Sigmoid colon (tissue), 6 donors: ENCODE measurements at regions not wholly inside any gene's neighbourhood (a gene's known extent, or its start where the extent isn't known, plus 50 kb on each side); places are given as distances from the start of the nearest gene placed in this dataset.

ENCODE experiments used
- DNase-seq: peaks from one replicate; pipeline ENCODE4 v3.0.0-alpha.2; 2019
- H3K27ac ChIP-seq, 4 donors: fragments of 200-600 bp; sonication (generic); one replicate each; pipeline ENCODE4 v1.5.1; 2016 to 2019; ENCODE audit warnings: mild to moderate bottlenecking in 1 of 4
- H3K27me3 ChIP-seq, 3 donors: fragments of 200-600 bp; sonication (generic); one replicate each; pipeline ENCODE4 v1.5.1; 2019; ENCODE audit warnings: mild to moderate bottlenecking in 1 of 3
- H3K36me3 ChIP-seq, 4 donors: fragments of 200-600 bp; sonication (generic); one replicate each; pipeline ENCODE4 v1.5.1; 2016 to 2019
- H3K4me1 ChIP-seq, 4 donors: fragments of 200-600 bp; sonication (generic); one replicate each; pipeline ENCODE4 v1.5.1; 2017 to 2019
- H3K4me3 ChIP-seq, 4 donors: fragments of 200-600 bp; sonication (generic); one replicate each; pipeline ENCODE4 v1.5.1; 2017 to 2019; ENCODE audit warnings: mild to moderate bottlenecking in 2 of 4, moderate library complexity in 1 of 4
- H3K9me3 ChIP-seq, 4 donors: fragments of 200-600 bp in 3 of 4; sonication (generic) in 3 of 4; one replicate each; pipeline versions ENCODE4 v1.5.1 to v1.6.1; 2013 to 2019
- CTCF ChIP-seq, 4 experiments: fragments of 450-650 bp in 3 of 4; fragments of 200-600 bp in 1 of 4; IDR thresholded peaks; one replicate each; pipeline ENCODE4 v1.5.1; 2016 to 2019; ENCODE audit warnings: antibody characterized with exemption in 4 of 4, mild to moderate bottlenecking in 3 of 4, moderate library complexity in 2 of 4
- EP300 ChIP-seq, 4 donors: sonication (generic); formaldehyde crosslinking; IDR thresholded peaks; one replicate each; pipeline ENCODE4 v1.6.1; 2017; ENCODE audit warnings: antibody characterized with exemption in 4 of 4
- POLR2A ChIP-seq, 2 donors: fragments of 450-650 bp; IDR thresholded peaks; one replicate each; pipeline ENCODE4 v1.6.1; 2016; ENCODE audit warnings: antibody characterized with exemption in 2 of 2, mild to moderate bottlenecking in 2 of 2, moderate library complexity in 2 of 2
- POLR2AphosphoS5 ChIP-seq, 4 donors: sonication (generic); formaldehyde crosslinking; IDR thresholded peaks; one replicate each; pipeline ENCODE4 v1.6.1; 2017; ENCODE audit warnings: antibody characterized with exemption in 4 of 4
- WGBS, 2 donors: extraction: QIAGEN DNeasy Blood & Tissue Kit; methylation state at CpG; one replicate each; pipeline ENCODE4 v1.1.7; 2013; 5-methylcytosine and 5-hydroxymethylcytosine counted together
- intact Hi-C: fragments of 100-400 bp; cut with DNase I; formaldehyde crosslinking; loops from one replicate; pipeline ENCODE4 v1.15.1; 2023
- donor health status: healthy with polysubstance abuse.
- donor health status: healthy.

- H3K9me3 ChIP-seq, result peaks cover 0 to 2% (median 0%) of the 10 kb centered on the region in 4 donors
- no peak for TF ChIP-seq POLR2AphosphoS5 (IDR thresholded peaks at IDR 0.05)
- TF ChIP-seq EP300 (IDR thresholded peaks at IDR 0.05), result no peak
- no peak for TF ChIP-seq POLR2A (IDR thresholded peaks at IDR 0.05)
- H3K27me3 ChIP-seq, result no peaks in the 10 kb centered on the region
- H3K27ac ChIP-seq, result no peak overlapping the region
- no peak overlapping the region for H3K4me3 ChIP-seq
- DNase-seq, result no peak
- H3K36me3 ChIP-seq, result no peaks in the 10 kb centered on the region
- intact Hi-C loops, result no loop called here
- no peaks in the 10 kb centered on the region for H3K4me1 ChIP-seq
- WGBS, 2 donors, result 50 to 90% methylated on average over 1 of the region's 1 CpG
Measured at GRCh38 chr4:137632842-137633241, 100.5 kb upstream of the PCDH18 start.

GRCh38 chr4:137631605-137632004 lies 99.3 kb upstream of the PCDH18 start:
- Histone ChIP-seq H3K4me1 (no peaks in the 10 kb centered on the region), H3K9me3 (peaks cover 0 to 2% (median 0%) of the 10 kb centered on the region in 4 donors), H3K4me3 (no peak overlapping the region), H3K27me3 (no peaks in the 10 kb centered on the region), H3K27ac (no peak overlapping the region), H3K36me3 (no peaks in the 10 kb centered on the region)
- intact Hi-C loops, result no loop called here
- no peak for DNase-seq
- no peak for TF ChIP-seq CTCF (IDR thresholded peaks at IDR 0.05)
- TF ChIP-seq POLR2AphosphoS5 (IDR thresholded peaks at IDR 0.05), result no peak
- no peak for TF ChIP-seq POLR2A (IDR thresholded peaks at IDR 0.05)
- no peak for TF ChIP-seq EP300 (IDR thresholded peaks at IDR 0.05)
- 93 to 94% methylated on average over 2 of the region's 2 CpGs for WGBS, 2 donors

GRCh38 chr4:137630252-137630651 lies 98.0 kb upstream of the PCDH18 start:
- Histone ChIP-seq H3K4me3 (no peak overlapping the region), H3K36me3 (no peaks in the 10 kb centered on the region), H3K9me3 (peaks cover 0 to 2% (median 0%) of the 10 kb centered on the region in 4 donors), H3K4me1 (no peaks in the 10 kb centered on the region), H3K27ac (no peak overlapping the region), H3K27me3 (no peaks in the 10 kb centered on the region)
- no peak for TF ChIP-seq POLR2A (IDR thresholded peaks at IDR 0.05)
- TF ChIP-seq CTCF (IDR thresholded peaks at IDR 0.05), result no peak
- TF ChIP-seq EP300 (IDR thresholded peaks at IDR 0.05), result no peak
- no peak for TF ChIP-seq POLR2AphosphoS5 (IDR thresholded peaks at IDR 0.05)
- WGBS, 2 donors, result 92 to 97% methylated on average over 2 of the region's 2 CpGs
- DNase-seq, result no peak
- intact Hi-C loops, result no loop called here

- H3K4me1 ChIP-seq, result peaks cover 0 to 9% (median 2%) of the 10 kb centered on the region in 4 donors
- TF ChIP-seq CTCF (IDR thresholded peaks at IDR 0.05) (no peak), POLR2AphosphoS5 (IDR thresholded peaks at IDR 0.05) (no peak), POLR2A (IDR thresholded peaks at IDR 0.05) (no peak), EP300 (IDR thresholded peaks at IDR 0.05) (no peak)
- H3K27me3 ChIP-seq, result no peaks in the 10 kb centered on the region
- H3K4me3 ChIP-seq, result no peak overlapping the region
- H3K27ac ChIP-seq, result no peak overlapping the region
- H3K9me3 ChIP-seq, result peaks cover 0 to under 1% (median 0%) of the 10 kb centered on the region in 4 donors
- intact Hi-C loops, result no loop called here
- H3K36me3 ChIP-seq, result no peaks in the 10 kb centered on the region
- WGBS, 2 donors, result 45 to 80% methylated on average over 2 of the region's 2 CpGs
- no peak for DNase-seq
Measured at GRCh38 chr4:137627739-137628460, 95.6 kb upstream of the PCDH18 start.

GRCh38 chr4:137626942-137627738 lies 94.8 kb upstream of the PCDH18 start:
- Histone ChIP-seq H3K27me3 (no peaks in the 10 kb centered on the region), H3K9me3 (no peaks in the 10 kb centered on the region), H3K4me1 (peaks cover 0 to 17% (median 10%) of the 10 kb centered on the region in 4 donors), H3K4me3 (no peak overlapping the region), H3K36me3 (no peaks in the 10 kb centered on the region), H3K27ac (no peak overlapping the region)
- intact Hi-C loops, result no loop called here
- no peak for TF ChIP-seq EP300 (IDR thresholded peaks at IDR 0.05)
- no peak for TF ChIP-seq CTCF (IDR thresholded peaks at IDR 0.05)
- TF ChIP-seq POLR2AphosphoS5 (IDR thresholded peaks at IDR 0.05), result no peak
- TF ChIP-seq POLR2A (IDR thresholded peaks at IDR 0.05), result no peak
- 58 to 80% methylated on average over 4 of the region's 4 CpGs for WGBS, 2 donors
- DNase-seq, result no peak
